SU-DHL-6 (cell line): ENCODE measurements at regions not wholly inside any gene's neighbourhood (a gene's known extent, or its start where the extent isn't known, plus 50 kb on each side); places are given as distances from the start of the nearest gene placed in this dataset.

Experiments used
- H2AFZ ChIP-seq: fragments of 200-600 bp; sonication (generic); 2 replicates; pipeline ENCODE4 v1.6.1; 2014; ENCODE audit warnings: low read depth, mild to moderate bottlenecking, moderate library complexity, mixed read lengths, antibody characterized with exemption, low read length; ENCODE audit not compliant: severe bottlenecking
- H3F3A ChIP-seq: fragments of 200-600 bp; shearing (Covaris generic); 2 replicates; pipeline ENCODE4 v1.6.0; 2016; ENCODE audit warnings: antibody characterized with exemption, mild to moderate bottlenecking; ENCODE audit not compliant: insufficient read depth
- H3K27ac ChIP-seq: fragments of 200-600 bp; sonication (generic); 2 replicates; pipeline ENCODE4 v1.5.1; 2016; ENCODE audit warnings: low read depth, mild to moderate bottlenecking, low read length, moderate library complexity, mixed read lengths
- H3K27me3 ChIP-seq: fragments of 200-600 bp; sonication (generic), shearing (Covaris generic); 2 replicates; pipeline ENCODE4 v1.6.0; 2014; ENCODE audit warnings: mild to moderate bottlenecking, low read length
- H3K36me3 ChIP-seq: fragments of 200-600 bp; sonication (generic); 2 replicates; pipeline ENCODE4 v1.6.1; 2014; ENCODE audit warnings: mild to moderate bottlenecking, low read length, mixed read lengths
- H3K4me2 ChIP-seq: fragments of 300-600, 200-600 bp; shearing (Covaris generic), sonication (generic); 2 replicates; pipeline ENCODE4 v1.6.0; 2014; ENCODE audit warnings: low read length, low read depth, mild to moderate bottlenecking; ENCODE audit not compliant: poor library complexity, severe bottlenecking
- H3K4me3 ChIP-seq: fragments of 200-600 bp; sonication (generic); 2 replicates; pipeline ENCODE4 v1.5.1; 2014; ENCODE audit warnings: antibody characterized with exemption, low read length, mild to moderate bottlenecking, mixed read lengths; ENCODE audit not compliant: insufficient read depth, poor library complexity, severe bottlenecking
- H3K79me2 ChIP-seq: fragments of 200-600 bp; sonication (generic); 2 replicates; pipeline ENCODE4 v1.6.1; 2014; ENCODE audit warnings: mild to moderate bottlenecking, low read length, moderate library complexity; ENCODE audit not compliant: insufficient read depth
- H3K9ac ChIP-seq: fragments of 200-600 bp; sonication (generic); 2 replicates; pipeline ENCODE4 v1.7.0; 2014; ENCODE audit warnings: mild to moderate bottlenecking, low read length
- H3K9me2 ChIP-seq: fragments of 200-600 bp; sonication (generic); replicated peaks from 2 replicates; pipeline ENCODE4 v1.6.1; 2014; ENCODE audit warnings: low read length; ENCODE audit not compliant: insufficient read depth
- H3K9me3 ChIP-seq: fragments of 200-600 bp; sonication (generic); 2 replicates; pipeline ENCODE4 v1.6.1; 2014; ENCODE audit warnings: low read length, mixed read lengths; ENCODE audit not compliant: insufficient read depth
- H4K20me1 ChIP-seq: fragments of 200-600 bp; sonication (generic); 2 replicates; pipeline ENCODE4 v1.6.1; 2014; ENCODE audit warnings: low read depth, mild to moderate bottlenecking, antibody characterized with exemption, low read length, moderate library complexity, mixed read lengths
- CTCF ChIP-seq: fragments of 200-600 bp; sonication (generic); IDR thresholded peaks from one replicate; pipeline ENCODE4 v1.5.1; 2017; ENCODE audit warnings: antibody characterized with exemption, mild to moderate bottlenecking, low read length, moderate library complexity; ENCODE audit not compliant: insufficient read depth, poor library complexity, severe bottlenecking
- EZH2phosphoT487 ChIP-seq: fragments of 200-600 bp; sonication (generic), shearing (Covaris generic); conservative IDR thresholded peaks from 2 replicates; pipeline ENCODE4 v1.6.1; 2018; ENCODE audit warnings: mild to moderate bottlenecking, antibody characterized with exemption, low read length, moderate library complexity, mixed read lengths

GRCh38 chr5:96219580-96220281, 213.3 kb downstream of the PCSK1 start:
- no peak overlapping the region for H3K4me2 ChIP-seq
- no peaks in the 10 kb centered on the region for H3F3A ChIP-seq
- H2AFZ ChIP-seq, result no peak overlapping the region
- H3K27ac ChIP-seq, result no peak overlapping the region
- H3K4me3 ChIP-seq, result no peak overlapping the region
- no peak overlapping the region for H3K9ac ChIP-seq
- no peaks in the 10 kb centered on the region for H3K9me3 ChIP-seq
- H4K20me1 ChIP-seq, result no peaks in the 10 kb centered on the region
- H3K9me2 ChIP-seq, result no peaks in the 10 kb centered on the region
- no peaks in the 10 kb centered on the region for H3K36me3 ChIP-seq
- H3K79me2 ChIP-seq, result no peaks in the 10 kb centered on the region
- TF ChIP-seq CTCF (no peak), EZH2phosphoT487 (no peak)
- H3K27me3 ChIP-seq, result no peaks in the 10 kb centered on the region

- Histone ChIP-seq H3K27me3 (no peaks in the 10 kb centered on the region), H3K9me2 (no peaks in the 10 kb centered on the region), H3K4me3 (no peak overlapping the region), H4K20me1 (no peaks in the 10 kb centered on the region), H2AFZ (no peak overlapping the region), H3K4me2 (no peak overlapping the region), H3K36me3 (no peaks in the 10 kb centered on the region), H3K9me3 (no peaks in the 10 kb centered on the region), H3K79me2 (no peaks in the 10 kb centered on the region), H3K9ac (no peak overlapping the region), H3K27ac (no peak overlapping the region), H3F3A (no peaks in the 10 kb centered on the region)
- TF ChIP-seq EZH2phosphoT487 (no peak), CTCF (no peak)
Measured at GRCh38 chr5:96218653-96219052, 214.4 kb downstream of the PCSK1 start.

- Histone ChIP-seq H3K27me3 (no peaks in the 10 kb centered on the region), H3K36me3 (no peaks in the 10 kb centered on the region), H3K9ac (no peak overlapping the region), H3K27ac (no peak overlapping the region), H3K4me3 (no peak overlapping the region), H3F3A (no peaks in the 10 kb centered on the region), H3K79me2 (no peaks in the 10 kb centered on the region), H2AFZ (no peak overlapping the region), H3K9me2 (no peaks in the 10 kb centered on the region), H3K4me2 (no peak overlapping the region), H3K9me3 (no peaks in the 10 kb centered on the region), H4K20me1 (no peaks in the 10 kb centered on the region)
- TF ChIP-seq EZH2phosphoT487, result no peak
- TF ChIP-seq CTCF, result no peak
Measured at GRCh38 chr5:96214442-96215197, 218.4 kb downstream of the PCSK1 start.
